ENCODE measurements at regions not wholly inside any gene's neighbourhood (a gene's known extent, or its start where the extent isn't known, plus 50 kb on each side); places are given as distances from the start of the nearest gene placed in this dataset.
"Not testable (repeated sequence)": the region's sequence is repeated elsewhere in the genome, so short reads cannot be mapped to it uniquely, and the experiment has no call there.

DNA sequence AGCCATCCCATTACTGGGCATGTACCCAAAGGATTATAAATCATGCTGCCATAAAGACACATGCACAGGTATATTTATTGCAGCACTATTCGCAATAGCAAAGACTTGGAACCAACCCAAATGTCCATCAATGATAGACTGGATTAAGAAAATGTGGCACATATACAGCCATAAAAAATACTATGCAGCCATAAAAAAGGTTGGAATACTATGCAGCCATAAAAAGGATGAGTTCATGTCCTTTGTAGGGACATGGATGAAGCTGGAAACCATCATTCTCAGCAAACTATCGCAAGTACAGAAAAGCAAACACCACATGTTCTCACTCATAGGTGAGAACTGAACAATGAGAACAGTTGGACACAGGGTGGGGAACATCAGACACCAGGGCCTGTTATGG, 151.5 kb downstream of the PLK2 start:
- not testable (repeated sequence) for DNase-seq (ENCODE audit: low spot score); H3K9ac ChIP-seq (ENCODE audit: low read depth in 1 of 2, low read length in 2 of 2); H3K4me3 ChIP-seq (ENCODE audit: low read depth in 1 of 3, low read length in 3 of 3); H3K27ac ChIP-seq (ENCODE audit: low read depth in 1 of 2, low read length in 2 of 2); H3K36me3 ChIP-seq (ENCODE audit: control insufficient read depth in 4 of 4, insufficient read depth in 3 of 4, low read depth in 1 of 4, low read length in 3 of 4); H3K27me3 ChIP-seq (ENCODE audit: control insufficient read depth in 4 of 4, insufficient read depth in 4 of 4, low read length in 3 of 4); H3K9me3 ChIP-seq (ENCODE audit: control insufficient read depth in 4 of 4, low read length in 3 of 4); H3K4me1 ChIP-seq (ENCODE audit: control insufficient read depth in 4 of 4, insufficient read depth in 4 of 4, low read length in 3 of 4)
- WGBS: 89% methylated on average over 2 of the region's 2 CpGs

- TF ChIP-seq NR2F2 (IDR thresholded peaks at IDR 0.05) (no peak), YY1 (IDR thresholded peaks at IDR 0.05) (no peak), TAF1 (conservative IDR thresholded peaks at IDR 0.05) (no peak), JUND (IDR thresholded peaks at IDR 0.05) (no peak), GABPA (IDR thresholded peaks at IDR 0.05 in 1 of 2, conservative IDR thresholded peaks at IDR 0.05 in 1 of 2) (no peak), RXRA (IDR thresholded peaks at IDR 0.05) (no peak), FOXA1 (IDR thresholded peaks at IDR 0.05) (no peak), EGR1 (IDR thresholded peaks at IDR 0.05; ENCODE audit: low read depth in 2 of 2) (no peak), HNF4G (IDR thresholded peaks at IDR 0.05) (no peak), ATF3 (IDR thresholded peaks at IDR 0.05) (no peak), REST (IDR thresholded peaks at IDR 0.05) (no peak), ZBTB33 (IDR thresholded peaks at IDR 0.05) (no peak), RAD21 (IDR thresholded peaks at IDR 0.05) (no peak)
- TF ChIP-seq, protein P1, sequence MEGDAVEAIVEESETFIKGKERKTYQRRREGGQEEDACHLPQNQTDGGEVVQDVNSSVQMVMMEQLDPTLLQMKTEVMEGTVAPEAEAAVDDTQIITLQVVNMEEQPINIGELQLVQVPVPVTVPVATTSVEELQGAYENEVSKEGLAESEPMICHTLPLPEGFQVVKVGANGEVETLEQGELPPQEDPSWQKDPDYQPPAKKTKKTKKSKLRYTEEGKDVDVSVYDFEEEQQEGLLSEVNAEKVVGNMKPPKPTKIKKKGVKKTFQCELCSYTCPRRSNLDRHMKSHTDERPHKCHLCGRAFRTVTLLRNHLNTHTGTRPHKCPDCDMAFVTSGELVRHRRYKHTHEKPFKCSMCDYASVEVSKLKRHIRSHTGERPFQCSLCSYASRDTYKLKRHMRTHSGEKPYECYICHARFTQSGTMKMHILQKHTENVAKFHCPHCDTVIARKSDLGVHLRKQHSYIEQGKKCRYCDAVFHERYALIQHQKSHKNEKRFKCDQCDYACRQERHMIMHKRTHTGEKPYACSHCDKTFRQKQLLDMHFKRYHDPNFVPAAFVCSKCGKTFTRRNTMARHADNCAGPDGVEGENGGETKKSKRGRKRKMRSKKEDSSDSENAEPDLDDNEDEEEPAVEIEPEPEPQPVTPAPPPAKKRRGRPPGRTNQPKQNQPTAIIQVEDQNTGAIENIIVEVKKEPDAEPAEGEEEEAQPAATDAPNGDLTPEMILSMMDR (IDR thresholded peaks at IDR 0.05; ENCODE audit: low read depth, low read length, missing input control): no peak
- 82% methylated on average over 2 of the region's 2 CpGs for WGBS
- Histone ChIP-seq H3K27ac (ENCODE audit: low read depth in 1 of 2, low read length in 2 of 2) (no peak overlapping the region), H3K36me3 (ENCODE audit: control insufficient read depth in 4 of 4, insufficient read depth in 3 of 4, low read depth in 1 of 4, low read length in 3 of 4) (no peaks in the 10 kb centered on the region), H3K9ac (ENCODE audit: low read depth in 1 of 2, low read length in 2 of 2) (no peak overlapping the region), H3K4me3 (ENCODE audit: low read depth in 1 of 3, low read length in 3 of 3) (no peak overlapping the region), H3K9me3 (ENCODE audit: control insufficient read depth in 4 of 4, low read length in 3 of 4) (no peaks in the 10 kb centered on the region), H3K27me3 (ENCODE audit: control insufficient read depth in 4 of 4, insufficient read depth in 4 of 4, low read length in 3 of 4) (peaks cover 0 to 3% (median 0%) of the 10 kb centered on the region in 4 donors), H3K4me1 (ENCODE audit: control insufficient read depth in 4 of 4, insufficient read depth in 4 of 4, low read length in 3 of 4) (no peaks in the 10 kb centered on the region)
- DNase-seq (ENCODE audit: low spot score): no peak
These were observed 159.5 kb downstream of the PLK2 start for GRCh38 chr5:58300346-58300895.

All from liver (tissue), 8 donors.